Endothelial cell of umbilical vein (primary cell): ENCODE measurements at regions not wholly inside any gene's neighbourhood (a gene's known extent, or its start where the extent isn't known, plus 50 kb on each side); places are given as distances from the start of the nearest gene placed in this dataset.

Experiments
- BruUV-seq: library from RNA; stranded (reverse); fragments of 400-500 nt; replicated peaks from 2 replicates; lab custom pipeline; 2021; lab: Mats Ljungman, UMichigan
- CTCF ChIA-PET: fragments of 300-600, 350-600 bp; sonication (Branson Sonifier 250); formaldehyde crosslinking; loops from one replicate; lab custom pipeline; 2021; ENCODE audit warnings: antibody characterized with exemption, inconsistent platforms; lab: Charles Lee
- POLR2A ChIA-PET: fragments of 300-600, 350-600 bp; sonication (Branson Sonifier 250); formaldehyde crosslinking; loops from one replicate; lab custom pipeline; 2021; ENCODE audit warnings: antibody characterized with exemption, inconsistent platforms; lab: Charles Lee
- DNase-seq: peaks from one replicate; pipeline ENCODE4 v3.0.0-alpha.2; 2011; ENCODE audit warnings: low read depth, low spot score
- FAIRE-seq: peaks from 2 replicates; lab custom pipeline; 2011; peaks lifted over from hg19 to GRCh38; lab: Jason Lieb, UNC
- H2AFZ ChIP-seq: 2 replicates; pipeline ENCODE4 v1.6.0; 2012; ENCODE audit warnings: low read depth, low read length, control low read depth, inconsistent platforms
- H3K27ac ChIP-seq: 2 replicates; pipeline ENCODE4 v1.5.1; 2011; ENCODE audit warnings: low read depth, mild to moderate bottlenecking, control low read depth, low read length, moderate library complexity; ENCODE audit not compliant: insufficient read depth
- H3K27me3 ChIP-seq, 2 experiments: 2 replicates each; pipeline versions ENCODE4 v1.6.0 to v1.6.1; 2011; ENCODE audit warnings: low read length in 2 of 2, mixed read lengths in 1 of 2; ENCODE audit not compliant: control insufficient read depth in 2 of 2, insufficient read depth in 2 of 2
- H3K36me3 ChIP-seq, 2 experiments: 2 replicates in 1 of 2; 3 replicates in 1 of 2; pipeline ENCODE4 v1.5.1; 2011; ENCODE audit warnings: low read length in 2 of 2, mild to moderate bottlenecking in 1 of 2, moderate library complexity in 1 of 2; ENCODE audit not compliant: control insufficient read depth in 2 of 2, insufficient read depth in 2 of 2; ENCODE audit errors: extremely low read depth in 1 of 2
- H3K4me1 ChIP-seq: 3 replicates; pipeline ENCODE4 v1.5.1; 2011; ENCODE audit warnings: mild to moderate bottlenecking, low read length; ENCODE audit not compliant: control insufficient read depth, insufficient read depth; ENCODE audit errors: extremely low read depth
- H3K4me2 ChIP-seq: 2 replicates; pipeline ENCODE4 v1.6.1; 2011; ENCODE audit warnings: low read length, control low read depth, mixed read lengths; ENCODE audit not compliant: insufficient read depth
- H3K4me3 ChIP-seq, 3 experiments: fragments of 200-600 bp in 1 of 3; sonication (generic), shearing (Covaris generic) in 1 of 3; replicated peaks in 1 of 3; 2 replicates each; pipeline ENCODE4 v1.5.1; 2011 to 2016; ENCODE audit warnings: control low read depth in 3 of 3, low read length in 3 of 3, mild to moderate bottlenecking in 2 of 3, inconsistent platforms in 1 of 3, low read depth in 1 of 3, moderate library complexity in 1 of 3; ENCODE audit not compliant: insufficient read depth in 1 of 3
- H3K79me2 ChIP-seq: 2 replicates; pipeline ENCODE4 v1.6.0; 2012; ENCODE audit warnings: low read length, inconsistent platforms; ENCODE audit not compliant: control insufficient read depth, insufficient read depth
- H3K9ac ChIP-seq: replicated peaks from 2 replicates; pipeline ENCODE3; 2011; ENCODE audit warnings: low read length, control low read depth; ENCODE audit not compliant: insufficient read depth; ENCODE audit errors: extremely low read depth
- H3K9me1 ChIP-seq: replicated peaks from 3 replicates; pipeline ENCODE4 v1.6.0; 2011; ENCODE audit warnings: mild to moderate bottlenecking, low read length; ENCODE audit not compliant: control insufficient read depth, insufficient read depth; ENCODE audit errors: extremely low read depth
- H3K9me3 ChIP-seq: replicated peaks from 2 replicates; pipeline ENCODE4 v1.5.1; 2012; ENCODE audit warnings: low read length, inconsistent platforms; ENCODE audit not compliant: control insufficient read depth, insufficient read depth
- H4K20me1 ChIP-seq: replicated peaks from 2 replicates; pipeline ENCODE3; 2011; ENCODE audit warnings: mild to moderate bottlenecking, low read length; ENCODE audit not compliant: control insufficient read depth, insufficient read depth; ENCODE audit errors: extremely low read depth
- EZH2 ChIP-seq: IDR thresholded peaks from 2 replicates; pipeline ENCODE4 v1.6.1; 2012; ENCODE audit warnings: borderline replicate concordance, low read depth, mild to moderate bottlenecking, moderate library complexity, low read length, inconsistent platforms; ENCODE audit not compliant: severe bottlenecking
- FOS ChIP-seq: IDR thresholded peaks from 2 replicates; pipeline ENCODE4 v1.6.1; 2011; ENCODE audit warnings: mild to moderate bottlenecking, low read length, moderate library complexity, borderline replicate concordance; ENCODE audit not compliant: insufficient read depth
- GATA2 ChIP-seq: IDR thresholded peaks from 2 replicates; pipeline ENCODE4 v1.7.0; 2011; ENCODE audit warnings: low read depth, mild to moderate bottlenecking, moderate library complexity, mixed read lengths, low read length; ENCODE audit not compliant: insufficient read length, insufficient read depth
- JUN ChIP-seq: IDR thresholded peaks from 2 replicates; pipeline ENCODE4 v1.6.1; 2011; ENCODE audit warnings: borderline replicate concordance, low read depth; ENCODE audit not compliant: insufficient read length, insufficient read depth
- MYC ChIP-seq: IDR thresholded peaks from one replicate; pipeline ENCODE4 v1.6.1; 2011; ENCODE audit warnings: mild to moderate bottlenecking, low read depth, low read length
- POLR2A ChIP-seq: IDR thresholded peaks from 2 replicates; pipeline ENCODE4 v1.6.1; 2012; ENCODE audit warnings: low read depth, mild to moderate bottlenecking, control low read depth, low read length
- POLR2AphosphoS5 ChIP-seq: IDR thresholded peaks from 2 replicates; pipeline ENCODE4 v1.6.1; 2012; ENCODE audit warnings: low read depth, mild to moderate bottlenecking, control low read depth, low read length, moderate library complexity; ENCODE audit not compliant: insufficient read depth
- dilution Hi-C: fragments of 300-500 bp; cut with MboI; formaldehyde crosslinking; loops from one replicate; pipeline ENCODE4 v1.15.0; 2019; ENCODE audit warnings: low sequenced_read_pairs; ENCODE audit not compliant: extremely low pct_ligation_motif_present
- intact Hi-C: fragments of 100-400 bp; cut with micrococcal nuclease; formaldehyde crosslinking; loops from one replicate; pipeline ENCODE4 v1.10.0; 2022
- TF ChIP-seq, protein P1 (sequence below), 2 donors: IDR thresholded peaks; 1 replicate in 1 of 2; 2 replicates in 1 of 2; pipeline ENCODE4 v1.5.1; 2011; ENCODE audit warnings: low read length in 2 of 2, mild to moderate bottlenecking in 2 of 2, moderate library complexity in 2 of 2, control low read depth in 1 of 2, inconsistent platforms in 1 of 2, low read depth in 1 of 2; ENCODE audit not compliant: insufficient read depth in 1 of 2; ENCODE audit errors: extremely low read depth in 1 of 2
- TF ChIP-seq, protein P2 (sequence below): IDR thresholded peaks from 2 replicates; pipeline ENCODE4 v1.6.1; 2011; ENCODE audit not compliant: insufficient read depth, insufficient read length

DNA sequence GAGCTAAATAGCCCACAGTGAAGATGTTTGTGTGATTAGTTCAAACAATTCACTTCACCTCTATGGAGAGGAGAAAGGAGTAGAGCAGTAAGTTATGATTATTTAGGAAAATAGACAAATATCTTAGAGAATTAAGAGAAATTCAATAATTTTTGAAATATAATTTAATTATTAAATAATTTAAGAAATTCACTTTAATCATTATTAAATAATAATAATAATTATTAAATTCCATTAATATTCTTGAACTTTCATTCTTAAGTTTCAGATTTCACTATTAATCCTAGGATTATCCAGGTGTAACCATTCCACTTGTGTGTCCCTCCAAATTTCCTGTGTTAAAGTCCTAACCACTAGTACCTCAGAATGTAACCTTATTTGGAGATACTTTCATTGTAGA lies 58.9 kb upstream of the RGS18 start:
- Histone ChIP-seq H3K79me2 (no peaks in the 10 kb centered on the region), H3K4me2 (no peak overlapping the region), H4K20me1 (no peaks in the 10 kb centered on the region), H3K36me3 (no peaks in the 10 kb centered on the region), H3K27ac (no peak overlapping the region), H3K9me3 (no peaks in the 10 kb centered on the region), H3K27me3 (no peaks in the 10 kb centered on the region), H3K9me1 (no peaks in the 10 kb centered on the region), H3K9ac (no peak overlapping the region), H2AFZ (no peak overlapping the region), H3K4me3 (no peak overlapping the region), H3K4me1 (peaks cover 7% of the 10 kb centered on the region)
- no TSS peak for BruUV-seq
- ChIA-PET POLR2A (no interaction called here), CTCF (interaction anchor here (1.2 kb wide), 1 partner anchor 14 kb away, joined by 4 read pairs; no protein-coding TSS in a partner anchor)
- intact Hi-C loops (no loop called here), dilution Hi-C loops (no loop called here)
- FAIRE-seq (no peak), DNase-seq (no peak)
- TF ChIP-seq POLR2AphosphoS5 (no peak), MYC (no peak), FOS (no peak), GATA2 (no peak), EZH2 (no peak), POLR2A (no peak), JUN (no peak)
- TF ChIP-seq, protein P1, sequence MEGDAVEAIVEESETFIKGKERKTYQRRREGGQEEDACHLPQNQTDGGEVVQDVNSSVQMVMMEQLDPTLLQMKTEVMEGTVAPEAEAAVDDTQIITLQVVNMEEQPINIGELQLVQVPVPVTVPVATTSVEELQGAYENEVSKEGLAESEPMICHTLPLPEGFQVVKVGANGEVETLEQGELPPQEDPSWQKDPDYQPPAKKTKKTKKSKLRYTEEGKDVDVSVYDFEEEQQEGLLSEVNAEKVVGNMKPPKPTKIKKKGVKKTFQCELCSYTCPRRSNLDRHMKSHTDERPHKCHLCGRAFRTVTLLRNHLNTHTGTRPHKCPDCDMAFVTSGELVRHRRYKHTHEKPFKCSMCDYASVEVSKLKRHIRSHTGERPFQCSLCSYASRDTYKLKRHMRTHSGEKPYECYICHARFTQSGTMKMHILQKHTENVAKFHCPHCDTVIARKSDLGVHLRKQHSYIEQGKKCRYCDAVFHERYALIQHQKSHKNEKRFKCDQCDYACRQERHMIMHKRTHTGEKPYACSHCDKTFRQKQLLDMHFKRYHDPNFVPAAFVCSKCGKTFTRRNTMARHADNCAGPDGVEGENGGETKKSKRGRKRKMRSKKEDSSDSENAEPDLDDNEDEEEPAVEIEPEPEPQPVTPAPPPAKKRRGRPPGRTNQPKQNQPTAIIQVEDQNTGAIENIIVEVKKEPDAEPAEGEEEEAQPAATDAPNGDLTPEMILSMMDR (IDR thresholded peaks at IDR 0.05; ENCODE audit: extremely low read depth in 1 of 2, insufficient read depth in 1 of 2, low read depth in 1 of 2, low read length in 2 of 2): no peak
- TF ChIP-seq, protein P2, sequence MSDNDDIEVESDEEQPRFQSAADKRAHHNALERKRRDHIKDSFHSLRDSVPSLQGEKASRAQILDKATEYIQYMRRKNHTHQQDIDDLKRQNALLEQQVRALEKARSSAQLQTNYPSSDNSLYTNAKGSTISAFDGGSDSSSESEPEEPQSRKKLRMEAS: no peak
